Colonic mucosa (tissue), 4 donors: ENCODE measurements at regions not wholly inside any gene's neighbourhood (a gene's known extent, or its start where the extent isn't known, plus 50 kb on each side); places are given as distances from the start of the nearest gene placed in this dataset.
"Not testable (repeated sequence)": the region's sequence is repeated elsewhere in the genome, so short reads cannot be mapped to it uniquely, and the experiment has no call there.

Experiments
- DNase-seq: peaks from one replicate; pipeline ENCODE4 v3.0.0-alpha.2; 2020
- H3K27ac ChIP-seq: fragments of 200-600 bp; one replicate; pipeline ENCODE4 v1.8.0; 2021
- H3K27me3 ChIP-seq: fragments of 200-600 bp; one replicate; pipeline ENCODE4 v1.8.0; 2021
- H3K36me3 ChIP-seq: fragments of 200-600 bp; one replicate; pipeline ENCODE4 v1.8.0; 2021
- H3K4me1 ChIP-seq: fragments of 200-600 bp; one replicate; pipeline ENCODE4 v1.8.0; 2021; ENCODE audit warnings: mild to moderate bottlenecking
- H3K4me3 ChIP-seq: fragments of 200-600 bp; one replicate; pipeline ENCODE4 v1.8.0; 2021
- H3K9ac ChIP-seq, 2 donors: one replicate each; pipeline ENCODE4 v1.7.0; 2013; ENCODE audit warnings: control low read depth in 2 of 2, low read depth in 2 of 2, low read length in 2 of 2
- H3K9me3 ChIP-seq: fragments of 200-600 bp; one replicate; pipeline ENCODE4 v1.8.0; 2021
- CTCF ChIP-seq: fragments of 200-600 bp; IDR thresholded peaks from one replicate; pipeline ENCODE4 v1.8.0; 2022; ENCODE audit warnings: antibody characterized with exemption, mild to moderate bottlenecking
- intact Hi-C: fragments of 100-400 bp; cut with DNase I; formaldehyde crosslinking; loops from one replicate; pipeline ENCODE4 v1.14.1; 2022
- donor health status: healthy.
- donor health status: DM: no; HTN: no; CAD: no.
- donor health status: DM: no; HTN: no; CAD: no.

- Histone ChIP-seq H3K36me3 (no peaks in the 10 kb centered on the region), H3K4me1 (no peaks in the 10 kb centered on the region), H3K4me3 (no peak overlapping the region), H3K27ac (no peak overlapping the region), H3K9me3 (no peaks in the 10 kb centered on the region), H3K27me3 (no peaks in the 10 kb centered on the region), H3K9ac (no peak overlapping the region)
- no peak for TF ChIP-seq CTCF
- no peak for DNase-seq
- intact Hi-C loops = no loop called here
Measured at GRCh38 chr6:126888727-126889725, 229.4 kb upstream of the RSPO3 start.

- intact Hi-C loops = no loop called here
- Histone ChIP-seq H3K9ac (no peak overlapping the region), H3K27me3 (no peaks in the 10 kb centered on the region), H3K4me3 (no peak overlapping the region), H3K4me1 (no peaks in the 10 kb centered on the region), H3K27ac (no peak overlapping the region), H3K36me3 (no peaks in the 10 kb centered on the region), H3K9me3 (no peaks in the 10 kb centered on the region)
- no peak for TF ChIP-seq CTCF
- DNase-seq = no peak
Measured at GRCh38 chr6:126890055-126890454, 228.4 kb upstream of the RSPO3 start.

DNA sequence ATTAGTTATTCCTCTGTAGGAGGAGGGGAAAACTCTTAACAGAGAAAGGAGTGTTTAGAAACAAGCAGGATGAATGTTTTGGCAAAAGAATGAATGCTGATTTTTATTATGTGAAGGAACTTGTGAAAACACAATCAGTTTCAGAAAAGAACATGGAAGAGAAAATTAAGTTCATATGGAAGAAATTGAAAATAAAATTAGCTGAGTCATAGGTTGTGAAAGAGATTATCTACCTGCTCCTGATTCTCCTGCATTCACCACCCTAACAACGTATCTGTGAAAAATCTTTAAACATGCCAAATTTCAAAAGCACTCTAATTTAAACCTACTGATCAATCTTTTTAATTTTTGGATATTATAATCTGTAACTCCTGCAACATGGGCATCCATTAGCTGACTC, 227.3 kb upstream of the RSPO3 start:
- Histone ChIP-seq H3K4me3 (no peak overlapping the region), H3K27me3 (no peaks in the 10 kb centered on the region), H3K4me1 (no peaks in the 10 kb centered on the region), H3K27ac (no peak overlapping the region), H3K9ac (no peak overlapping the region), H3K9me3 (no peaks in the 10 kb centered on the region), H3K36me3 (no peaks in the 10 kb centered on the region)
- intact Hi-C loops = no loop called here
- DNase-seq = no peak
- TF ChIP-seq CTCF = no peak

GRCh38 chr6:126892869-126893268, 225.6 kb upstream of the RSPO3 start:
- intact Hi-C loops, H3K9me3 ChIP-seq, H3K9ac ChIP-seq, DNase-seq, H3K4me1 ChIP-seq, H3K36me3 ChIP-seq, H3K27me3 ChIP-seq, H3K27ac ChIP-seq, H3K4me3 ChIP-seq: not testable (repeated sequence)

DNA sequence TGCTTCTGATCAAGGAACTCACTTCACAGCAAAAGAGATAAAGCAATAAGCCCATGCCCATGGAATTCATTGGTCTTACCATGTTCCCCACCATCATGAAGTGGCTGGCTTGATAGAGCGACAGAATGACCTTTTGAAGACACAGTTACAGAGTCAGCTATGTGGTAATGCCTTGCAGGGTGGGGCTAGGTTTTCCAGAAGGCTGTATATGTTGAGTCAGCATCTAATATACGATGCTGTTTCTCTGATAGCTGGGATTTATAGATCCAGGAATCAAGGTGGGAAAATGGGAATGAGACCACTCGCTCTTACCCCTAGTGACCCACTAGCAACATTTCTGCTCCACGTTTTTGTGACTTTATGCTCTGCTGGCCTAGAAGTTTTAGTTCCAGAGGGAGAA, 220.7 kb upstream of the RSPO3 start:
- H3K27ac ChIP-seq = no peak overlapping the region
- H3K4me1 ChIP-seq = no peaks in the 10 kb centered on the region
- intact Hi-C loops = no loop called here
- H3K9ac ChIP-seq = no peak overlapping the region
- TF ChIP-seq CTCF = no peak
- no peak for DNase-seq
- H3K9me3 ChIP-seq = no peaks in the 10 kb centered on the region
- no peak overlapping the region for H3K4me3 ChIP-seq
- no peaks in the 10 kb centered on the region for H3K27me3 ChIP-seq
- no peaks in the 10 kb centered on the region for H3K36me3 ChIP-seq

DNA sequence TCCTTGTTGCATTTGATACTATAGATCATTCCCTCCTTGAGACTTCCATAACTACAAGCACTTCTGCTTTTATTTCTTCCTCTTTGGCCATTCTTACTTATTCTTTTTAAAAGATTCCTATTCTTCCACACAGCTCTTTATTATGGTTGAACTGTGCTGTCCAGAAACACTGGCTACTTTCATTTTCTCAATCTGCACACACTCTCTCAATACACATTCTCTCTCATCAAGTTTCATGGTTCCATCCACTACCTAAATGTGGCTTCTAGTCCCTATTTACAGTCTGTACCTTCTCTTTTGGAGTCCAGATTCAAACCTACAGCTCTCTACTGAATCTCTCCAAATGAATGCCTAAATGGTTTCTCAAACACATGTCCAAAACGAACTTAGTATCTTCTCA, 214.3 kb upstream of the RSPO3 start:
- no peak for TF ChIP-seq CTCF
- no peak overlapping the region for H3K9ac ChIP-seq
- H3K9me3 ChIP-seq = no peaks in the 10 kb centered on the region
- no peaks in the 10 kb centered on the region for H3K4me1 ChIP-seq
- intact Hi-C loops = no loop called here
- no peaks in the 10 kb centered on the region for H3K36me3 ChIP-seq
- no peaks in the 10 kb centered on the region for H3K27me3 ChIP-seq
- no peak overlapping the region for H3K4me3 ChIP-seq
- H3K27ac ChIP-seq = no peak overlapping the region
- DNase-seq = no peak
